ENCODE measurements at regions not wholly inside any gene's neighbourhood (a gene's known extent, or its start where the extent isn't known, plus 50 kb on each side); places are given as distances from the start of the nearest gene placed in this dataset.

DNA sequence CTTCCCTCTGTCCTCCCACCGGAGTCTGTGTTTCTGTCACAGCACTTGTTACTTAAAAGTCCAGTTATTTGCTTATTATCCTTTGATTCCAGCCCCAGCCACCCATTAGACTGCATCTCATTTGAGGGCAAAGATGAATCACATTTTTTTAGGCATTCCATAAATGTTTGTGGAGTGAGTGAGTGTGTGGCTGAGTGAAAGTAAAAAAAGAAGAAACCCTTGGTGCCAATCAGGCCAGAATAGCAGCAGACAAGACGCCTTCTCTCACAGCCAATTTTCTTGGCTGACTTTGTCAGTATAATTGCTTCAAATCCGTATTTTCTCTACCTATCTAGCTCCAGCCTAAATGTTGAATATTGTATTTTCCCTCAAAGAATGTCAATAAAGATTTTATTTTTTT is 613.0 kb upstream of the WWC1 start:
- DNase-seq: no peak

DNA sequence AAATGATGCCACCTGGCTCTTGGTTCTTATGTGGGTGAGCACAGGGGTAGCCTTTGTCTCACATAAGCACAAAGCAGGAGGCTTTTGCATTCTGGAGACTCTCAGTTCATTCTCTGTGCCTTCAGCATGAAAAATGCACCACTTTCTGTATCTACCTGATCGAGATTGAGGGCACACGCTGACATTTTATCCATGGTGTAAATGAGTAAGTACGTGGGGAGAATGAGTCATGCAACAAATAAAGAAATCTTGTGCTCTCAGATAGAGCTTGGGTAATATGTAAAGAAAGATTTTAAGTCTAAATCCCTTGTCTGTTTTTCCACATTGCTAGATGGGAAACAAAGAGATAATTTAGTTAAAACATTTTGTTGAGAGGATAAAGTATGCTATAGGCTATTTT is 607.2 kb upstream of the WWC1 start:
- no peak for DNase-seq

DNA sequence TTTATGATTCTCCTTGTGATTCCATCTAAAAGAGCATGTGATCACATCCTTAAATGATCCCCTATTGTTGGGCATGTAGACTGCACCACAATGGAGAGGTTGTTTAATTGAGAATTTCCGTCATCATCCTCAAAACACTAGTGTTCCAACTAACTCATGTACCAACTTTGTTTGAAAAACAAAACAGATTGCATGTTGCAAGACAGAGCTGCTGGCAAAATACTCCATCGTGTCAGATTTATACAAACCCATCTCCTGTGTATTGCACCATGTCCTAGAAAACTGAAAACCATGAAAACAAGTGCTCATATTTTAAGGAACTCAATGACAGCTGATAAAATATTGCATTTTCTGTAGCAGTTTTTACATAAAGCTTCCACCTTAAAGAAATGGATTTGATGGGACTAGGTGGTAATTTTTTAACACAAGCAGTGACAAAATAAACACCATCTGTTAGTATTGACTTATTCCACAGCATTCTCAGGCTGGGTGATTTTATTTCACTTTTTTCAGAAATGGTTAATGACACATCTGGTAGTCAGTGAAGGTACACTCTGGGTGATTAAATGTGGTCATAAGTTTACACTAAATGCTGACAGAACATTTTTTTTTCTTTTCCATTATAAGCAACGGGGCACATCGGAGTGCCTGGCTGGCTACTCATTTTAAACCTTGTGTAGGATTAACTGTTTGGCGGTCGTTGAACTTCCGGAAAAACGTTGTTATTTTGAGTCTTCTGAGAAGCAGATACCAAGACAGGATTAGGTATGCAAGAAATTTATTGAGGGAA is 602.9 kb upstream of the WWC1 start:
- no peak for DNase-seq

DNA sequence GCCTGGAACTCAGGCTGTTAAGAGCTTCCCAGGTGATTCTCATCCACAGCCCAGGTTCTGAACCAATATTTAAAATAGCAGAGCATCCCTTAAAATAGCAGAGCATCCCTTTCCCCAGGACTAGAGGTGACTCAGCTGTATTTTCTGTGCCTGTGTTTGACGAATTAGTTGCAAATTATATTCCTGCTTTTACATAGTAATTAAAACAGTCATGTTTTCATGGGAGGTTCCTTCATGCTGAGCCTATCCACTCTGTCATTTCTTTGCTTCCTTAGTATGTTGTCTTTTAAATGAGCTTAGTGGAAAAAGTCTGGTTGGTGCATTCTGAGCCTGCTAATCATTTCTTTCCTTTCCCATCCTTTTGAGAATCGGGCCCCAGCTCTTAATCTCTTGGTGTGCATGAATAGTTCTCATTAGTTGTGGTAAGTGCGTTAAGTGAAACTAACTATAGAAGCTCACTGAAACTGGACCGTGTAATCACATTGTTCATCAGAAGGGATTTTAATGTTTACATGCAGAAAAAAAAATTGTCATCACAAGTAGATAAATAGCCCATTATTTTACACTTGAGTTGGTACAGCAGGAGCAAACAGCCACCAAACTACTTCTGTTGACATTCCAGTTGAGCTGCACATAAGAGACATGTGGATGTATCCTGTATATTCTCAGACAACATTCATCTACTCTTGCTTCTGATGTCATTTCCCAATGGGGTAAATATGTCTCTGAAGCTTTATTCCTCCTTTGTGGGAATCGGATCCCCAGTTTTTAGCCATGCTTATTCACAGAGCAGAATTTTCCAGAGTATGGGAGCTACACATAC is 596.9 kb upstream of the WWC1 start:
- no peak for DNase-seq

DNA sequence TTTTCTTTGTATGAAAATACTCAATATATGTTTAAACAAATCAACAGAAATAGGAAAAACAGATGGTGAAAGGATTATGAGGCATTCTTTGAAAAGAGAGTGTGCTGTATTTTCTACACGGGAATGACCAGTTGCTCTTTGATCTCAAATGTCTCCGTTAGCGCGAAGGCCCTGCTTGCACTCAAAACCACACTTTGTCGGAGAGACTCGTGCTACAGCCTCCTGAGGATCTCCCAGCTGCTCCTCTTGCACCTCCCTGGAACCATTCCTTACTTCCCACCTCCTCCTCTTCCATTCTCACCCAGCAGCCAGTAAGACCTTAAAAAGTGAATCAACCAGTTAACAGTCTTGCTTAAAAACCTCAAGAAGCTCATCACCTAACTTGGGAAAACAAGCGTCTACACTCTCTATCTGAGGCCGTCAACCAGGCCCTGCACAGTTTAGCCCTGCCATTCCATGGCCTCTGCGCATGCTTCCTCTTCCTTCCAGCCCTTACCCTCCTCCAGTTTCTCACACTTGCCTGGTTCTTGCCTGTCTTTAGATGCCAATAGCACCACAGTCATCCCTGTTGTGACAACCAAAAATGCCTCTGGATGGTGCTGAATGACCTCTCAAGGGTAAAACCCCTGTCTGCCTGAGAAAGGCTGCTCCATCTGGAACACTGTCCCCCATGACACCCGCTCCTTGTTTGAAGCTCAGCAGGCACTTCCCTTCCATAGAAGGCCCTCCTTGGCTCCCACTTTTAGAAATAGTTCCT is 594.7 kb upstream of the WWC1 start:
- no peak for DNase-seq

DNA sequence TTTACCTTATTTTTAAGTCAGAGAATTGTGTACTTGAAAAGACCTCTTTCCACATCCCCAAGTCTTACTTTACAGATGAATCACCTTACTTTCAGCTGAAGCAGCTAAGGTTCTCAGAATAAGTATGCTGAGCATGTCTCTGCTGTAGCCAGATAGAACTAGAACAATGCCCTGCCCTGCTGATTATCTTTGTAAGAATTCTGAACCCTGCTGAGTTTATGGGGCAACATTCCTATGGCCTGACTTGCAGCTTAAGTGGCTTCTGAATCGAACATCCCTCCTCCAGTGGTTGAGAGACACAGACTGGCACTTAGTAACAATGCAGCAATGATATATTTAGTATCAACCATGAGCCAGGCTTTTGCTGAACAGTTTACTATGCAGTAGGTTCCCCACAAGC is 592.0 kb upstream of the WWC1 start:
- no peak for DNase-seq

DNA sequence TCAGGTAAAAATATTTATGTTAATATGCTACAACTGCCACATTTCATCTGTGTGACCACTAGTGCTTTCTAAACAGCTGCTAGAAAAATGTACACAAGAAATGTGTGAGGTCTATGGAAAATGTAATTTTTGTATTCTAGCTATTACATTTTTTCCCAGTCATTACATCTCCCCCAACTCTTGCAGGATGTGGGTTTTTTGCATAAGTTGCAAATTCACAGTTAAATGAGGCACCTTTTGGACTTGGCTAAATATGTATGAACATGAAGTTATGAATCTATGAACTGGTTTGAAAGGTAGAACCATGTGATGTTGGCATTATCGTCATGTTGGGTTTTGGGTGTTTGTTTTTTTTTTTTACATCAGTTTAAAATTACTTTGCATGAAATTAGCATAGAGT is 590.4 kb upstream of the WWC1 start:
- no peak for DNase-seq

DNA sequence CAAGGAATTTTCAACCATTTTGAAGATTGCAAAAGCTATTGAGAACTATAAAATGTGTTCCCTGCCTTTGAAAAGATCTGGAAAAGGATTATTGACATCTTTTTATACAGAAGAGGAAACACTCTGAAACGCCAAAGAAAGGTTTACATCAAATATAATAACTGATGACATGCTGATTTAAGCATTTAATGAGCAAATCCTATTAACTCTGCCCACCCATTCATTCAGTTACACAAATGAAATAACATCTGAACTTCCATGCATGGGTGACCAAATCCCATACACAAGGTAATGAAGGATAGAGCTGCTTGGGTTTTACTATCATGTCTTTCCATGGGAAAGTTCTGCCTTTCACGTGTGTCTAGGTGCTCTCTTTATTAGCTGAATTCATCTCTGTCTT is 589.4 kb upstream of the WWC1 start:
- no peak for DNase-seq

DNA sequence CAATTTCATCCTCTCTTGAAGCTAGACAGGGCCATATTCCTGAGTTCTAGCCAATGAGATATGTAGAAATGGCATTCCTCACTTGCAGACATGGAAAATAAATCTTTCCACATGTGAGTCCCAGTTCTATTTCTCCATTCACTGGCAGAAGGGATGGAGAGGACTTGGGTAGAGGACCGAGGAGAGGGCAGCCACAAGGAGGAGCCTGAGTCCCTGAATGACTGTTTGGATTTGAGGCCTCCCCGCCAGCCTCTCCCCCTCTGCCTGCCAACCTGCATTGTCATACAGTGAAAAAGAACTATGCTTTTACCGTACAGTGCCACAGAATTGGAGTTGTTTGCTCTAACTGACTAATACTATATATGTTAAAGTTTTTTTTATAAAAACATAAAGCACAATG is 583.0 kb upstream of the WWC1 start:
- DNase-seq: no peak

DNA sequence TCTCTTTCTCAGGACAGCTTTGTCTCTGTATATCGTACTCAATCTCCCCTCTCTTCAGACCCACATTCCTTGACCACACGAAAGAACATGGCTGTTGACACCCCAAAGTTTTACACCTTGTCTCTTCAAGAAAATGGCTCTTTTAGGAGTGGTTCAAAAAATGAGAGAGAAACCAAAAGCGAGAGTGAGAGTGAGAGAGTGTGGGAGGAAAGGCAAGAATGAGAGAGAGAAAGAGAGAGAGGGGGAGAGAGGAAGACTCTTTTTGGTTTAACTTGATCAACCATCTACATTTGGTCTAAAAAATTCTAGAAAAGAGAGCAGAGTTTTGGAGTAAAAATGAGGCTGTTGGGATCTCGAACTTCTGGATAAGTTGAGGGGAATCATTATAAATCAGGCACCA is 581.8 kb upstream of the WWC1 start:
- DNase-seq: no peak

DNA sequence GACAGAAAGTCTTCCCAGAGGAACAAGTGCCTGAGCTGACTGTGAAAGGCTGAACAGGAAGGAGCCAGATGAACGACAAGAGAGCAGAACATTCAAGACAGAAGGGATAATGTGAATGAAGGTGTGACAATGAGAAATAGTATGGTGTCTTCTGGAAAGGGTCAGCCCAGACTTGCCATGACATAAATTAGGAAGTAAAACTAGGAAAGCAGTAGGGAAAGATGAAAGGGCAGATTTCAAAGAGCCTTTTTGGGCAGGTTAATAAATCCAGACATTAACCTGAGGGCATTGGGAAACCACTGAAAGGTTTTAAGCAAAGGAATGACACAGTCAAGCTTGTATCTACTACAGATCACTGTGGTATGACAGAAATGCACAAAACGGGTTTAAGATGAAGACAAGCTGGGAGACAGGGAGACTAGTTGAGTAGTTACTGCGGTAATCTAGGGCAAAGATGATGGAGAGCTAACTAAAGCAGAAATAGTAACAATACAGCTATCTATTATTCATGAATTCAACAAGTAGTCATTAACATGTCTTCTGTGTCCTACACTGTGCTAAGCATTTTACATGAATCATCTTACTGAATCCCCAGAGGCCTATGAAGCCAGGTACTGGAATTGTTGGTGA is 580.9 kb upstream of the WWC1 start:
- DNase-seq: no peak

DNA sequence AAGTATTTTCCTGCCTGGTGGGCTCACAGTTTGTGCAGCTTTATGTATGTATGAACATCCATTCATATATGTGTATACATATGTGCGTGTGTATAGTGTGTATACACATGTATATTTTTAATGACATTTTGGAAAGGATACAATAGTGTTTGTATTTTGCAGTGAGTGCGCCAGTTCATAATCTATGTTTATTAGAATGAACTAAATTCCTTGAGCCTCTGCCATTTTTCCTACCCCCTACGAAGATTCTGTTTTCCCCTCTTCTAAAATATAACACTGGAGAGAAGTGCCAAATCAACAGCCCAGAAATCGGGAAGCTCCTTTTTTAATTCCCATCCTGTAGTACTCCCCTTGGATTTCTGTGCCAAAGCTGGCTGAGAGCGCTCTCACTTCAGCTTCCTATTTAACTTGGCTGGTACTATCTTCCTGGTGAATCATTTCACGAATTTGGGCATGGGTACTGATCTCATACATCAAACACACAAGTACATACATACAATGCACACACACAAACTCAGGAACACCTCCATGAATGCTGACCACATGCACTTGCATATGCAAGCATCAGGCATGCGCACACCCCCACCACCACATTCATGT is 578.4 kb upstream of the WWC1 start:
- no peak for DNase-seq

DNA sequence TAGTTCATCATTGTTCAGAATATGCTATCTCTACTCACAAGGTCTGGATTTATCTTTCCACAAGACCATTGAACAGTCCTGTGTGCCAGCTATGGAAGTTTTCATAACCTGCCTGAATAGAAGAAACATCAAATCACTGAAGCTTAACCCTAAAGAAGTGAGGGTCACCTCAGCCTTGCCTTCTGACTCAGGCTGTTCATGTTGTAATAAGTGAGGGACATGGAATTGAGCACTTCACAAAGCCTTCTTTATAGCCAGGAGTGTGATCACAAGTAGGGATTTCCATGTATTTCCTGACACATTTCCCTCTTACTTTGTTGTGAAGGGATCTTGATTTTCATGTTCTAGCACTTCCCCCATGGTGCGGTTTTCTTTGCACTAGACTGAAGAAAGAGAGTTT is 577.5 kb upstream of the WWC1 start:
- no peak for DNase-seq

DNA sequence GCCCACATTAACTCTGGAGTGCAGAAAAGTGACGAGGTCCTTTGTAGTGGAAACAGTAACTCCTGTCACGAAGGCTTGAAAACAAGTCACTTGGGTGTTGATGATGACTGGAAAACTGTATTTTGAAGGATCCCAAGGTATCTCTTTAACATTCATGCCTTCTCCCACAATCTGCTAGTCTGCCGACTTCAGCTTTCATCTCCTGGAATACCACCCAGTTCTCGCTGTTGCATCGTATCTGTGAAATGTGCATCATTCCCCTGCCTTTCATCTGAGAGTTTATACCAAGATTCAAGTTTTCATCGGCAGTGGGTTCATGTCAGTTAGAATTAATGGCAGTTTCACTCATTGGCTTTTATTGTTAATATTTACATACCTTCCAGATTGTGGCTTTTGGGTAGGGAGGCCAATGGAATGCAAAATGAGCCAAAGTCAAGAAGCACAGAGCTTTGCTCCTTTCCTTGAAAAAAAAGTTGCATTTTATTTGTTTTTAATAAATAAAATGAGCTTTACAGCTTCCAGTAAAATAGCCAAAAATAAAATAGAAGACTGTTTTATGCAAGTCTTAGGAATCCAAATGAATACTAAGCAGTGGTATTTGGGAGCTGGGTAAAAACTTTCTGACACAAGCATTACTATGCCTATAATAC is 575.2 kb upstream of the WWC1 start:
- no peak for DNase-seq

DNA sequence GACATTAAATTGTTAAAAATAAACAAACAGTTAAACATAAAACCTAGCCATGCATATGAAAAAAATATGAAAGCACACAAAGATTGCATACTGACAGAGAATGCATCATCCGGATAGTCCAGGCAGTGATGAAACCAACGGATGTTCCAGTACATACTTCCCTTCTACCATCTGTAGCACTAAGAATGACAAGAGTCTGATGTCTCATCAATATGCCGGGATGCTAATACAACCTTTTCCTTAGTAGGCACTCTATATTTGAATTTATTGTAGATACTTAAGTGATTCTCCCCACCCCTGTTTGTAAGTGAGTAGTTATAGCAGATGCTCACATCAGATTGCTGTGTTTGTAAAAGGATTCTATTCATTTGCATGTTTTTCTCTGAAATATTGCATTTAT is 571.2 kb upstream of the WWC1 start:
- DNase-seq: no peak

DNA sequence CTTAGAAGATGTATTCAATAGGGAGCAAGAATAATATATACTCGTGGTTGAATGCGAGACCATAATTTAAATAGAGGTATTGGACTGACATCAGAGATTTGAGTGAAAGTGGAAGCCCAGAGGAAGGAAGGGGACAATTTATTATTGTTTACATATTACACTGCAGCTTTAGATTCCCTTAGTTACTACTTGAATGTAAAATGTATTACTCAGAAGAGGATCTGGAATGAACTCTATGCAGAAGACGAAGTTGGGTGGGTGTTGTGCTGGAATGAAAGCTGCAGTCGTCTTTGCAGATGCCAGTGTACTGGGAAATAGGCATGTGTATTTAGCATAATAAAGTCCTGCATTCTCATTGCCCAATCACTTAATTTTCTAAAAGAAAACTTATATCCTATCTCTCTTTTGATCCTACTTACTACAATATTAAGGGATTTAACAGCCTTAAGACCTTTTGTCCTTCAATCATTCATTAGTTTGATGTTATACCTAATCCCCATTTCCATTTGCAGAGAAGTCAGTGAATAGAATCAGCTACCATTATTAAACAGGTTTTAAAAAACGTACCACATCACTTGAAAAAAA is 570.7 kb upstream of the WWC1 start:
- no peak for DNase-seq

DNA sequence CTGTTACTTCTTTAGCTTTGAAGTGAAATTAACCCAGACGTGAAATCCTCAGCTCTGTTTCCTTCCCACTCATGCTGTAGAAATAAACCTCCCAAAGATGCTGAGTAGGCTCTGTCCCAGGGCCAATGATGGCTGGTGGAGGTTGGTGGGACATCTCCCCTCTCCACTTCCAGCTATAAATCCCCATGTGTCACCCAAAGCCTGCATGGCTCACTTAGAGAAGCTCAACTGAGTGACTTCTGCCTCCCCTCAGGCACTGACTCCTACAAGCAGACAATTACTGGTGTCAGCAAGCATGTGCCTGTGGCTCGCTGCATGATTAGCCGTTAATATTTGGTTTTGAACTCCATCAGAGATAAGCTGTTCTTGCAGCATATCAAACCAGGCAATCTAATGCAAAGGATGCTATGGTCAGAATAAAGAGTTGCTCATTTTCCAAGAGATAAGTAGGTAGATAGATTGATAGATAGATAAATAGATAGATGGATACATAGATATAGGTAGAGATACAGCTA is 569.5 kb upstream of the WWC1 start:
- no peak for DNase-seq

DNA sequence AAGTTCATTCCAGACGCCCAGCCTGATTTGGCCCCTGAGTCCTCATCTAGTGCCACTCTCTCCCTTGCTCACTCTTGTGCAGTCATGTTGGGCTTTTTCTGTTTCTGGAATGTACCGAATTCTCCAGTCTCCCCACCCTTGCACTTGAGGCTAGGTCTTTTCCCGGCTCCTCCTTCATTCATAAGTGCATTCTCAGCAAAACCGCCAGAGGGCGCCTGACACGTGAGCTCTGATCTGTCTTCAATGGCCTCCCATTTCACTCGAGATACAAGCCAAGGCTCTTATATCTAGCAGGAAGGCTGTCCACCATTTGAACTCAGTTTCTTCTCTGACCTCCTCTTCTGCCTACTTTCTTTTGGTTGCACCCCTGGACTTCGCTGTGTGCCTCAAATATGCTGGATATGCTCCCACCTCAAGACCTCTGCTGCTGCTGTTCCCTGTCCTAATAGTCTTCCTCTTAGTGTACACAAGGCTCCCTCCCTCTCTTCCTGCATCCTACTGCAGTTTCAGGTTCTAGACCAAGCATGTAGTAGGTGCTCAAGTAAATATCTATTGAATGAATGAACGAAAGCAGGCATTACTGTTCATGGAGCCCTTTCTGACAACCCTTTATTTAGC is 568.1 kb upstream of the WWC1 start:
- DNase-seq: no peak

DNA sequence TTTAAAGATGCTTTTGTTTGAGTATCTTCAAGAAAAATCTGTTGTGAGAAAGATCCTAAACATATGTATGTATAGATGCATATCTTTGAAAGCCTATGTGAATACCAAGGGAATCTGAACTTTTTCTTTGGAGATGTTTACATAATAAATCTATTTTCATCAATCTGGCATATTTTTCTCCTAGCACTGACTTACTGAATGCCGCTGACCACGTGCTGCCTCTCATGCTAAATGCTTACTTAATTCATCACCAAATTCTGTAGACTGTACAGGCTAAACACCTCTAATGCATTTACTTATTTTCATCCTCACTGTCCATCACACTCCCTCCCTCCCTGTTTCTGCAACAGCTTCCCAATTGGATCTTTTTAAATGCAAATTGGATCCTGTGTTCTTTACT is 566.2 kb upstream of the WWC1 start:
- no peak for DNase-seq

DNA sequence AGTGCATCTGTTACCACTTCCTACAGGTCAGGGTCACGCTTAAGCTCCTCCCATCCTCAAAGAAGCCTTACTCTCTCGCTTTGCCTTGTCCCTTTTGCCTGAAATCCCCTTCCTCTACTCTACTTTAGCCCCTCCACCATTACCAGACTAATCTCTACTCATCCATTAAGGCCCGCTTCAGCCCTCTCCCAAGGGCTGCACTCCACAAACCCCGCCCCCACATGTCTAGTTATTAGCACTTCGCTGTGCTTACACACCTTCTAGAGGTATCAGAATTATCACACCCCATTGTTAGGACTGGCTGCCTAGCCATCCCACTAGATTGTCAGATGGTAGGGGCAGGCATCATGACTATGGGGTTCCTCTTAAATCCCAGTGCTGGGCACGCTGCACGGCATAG is 565.7 kb upstream of the WWC1 start:
- no peak for DNase-seq

DNA sequence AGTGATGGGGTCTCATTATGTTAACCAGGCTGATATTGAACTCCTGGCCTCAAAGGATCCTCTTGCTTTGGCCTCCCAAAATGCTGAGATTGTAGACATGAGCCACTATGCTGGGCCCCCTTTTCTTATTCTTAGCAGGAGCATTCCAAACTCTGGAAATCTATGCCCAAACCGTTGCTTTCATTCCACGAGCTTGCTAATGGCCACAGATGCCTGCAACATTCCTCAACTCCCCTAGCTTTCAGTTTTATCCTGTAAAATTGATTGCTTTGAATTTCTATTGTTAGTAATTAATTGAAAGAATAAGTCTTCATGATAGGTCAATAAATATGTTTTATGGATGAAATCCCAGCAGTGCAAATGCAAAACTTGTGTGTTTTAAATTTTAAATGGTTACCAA is 564.8 kb upstream of the WWC1 start:
- DNase-seq: no peak
